SK-N-SH treated with all-trans-retinoic acid at 6 μM for 48 hours (cell line): ENCODE measurements at regions not wholly inside any gene's neighbourhood (a gene's known extent, or its start where the extent isn't known, plus 50 kb on each side); places are given as distances from the start of the nearest gene placed in this dataset.

ENCODE experiments used
- ATAC-seq: fragments of 200-7000 bp; cut with Tn5 transposase; 3 replicates; pipeline ENCODE4 v1.9.1; 2020; ENCODE audit warnings: mild to moderate bottlenecking, moderate library complexity
- ARNTL ChIP-seq: fragments of 450-650 bp; formaldehyde crosslinking; IDR thresholded peaks from 2 replicates; pipeline ENCODE4 v1.5.0; 2020; ENCODE audit warnings: low read depth, mild to moderate bottlenecking, moderate library complexity, borderline replicate concordance
- BACH2 ChIP-seq: fragments of 250-450 bp; sonication (Bioruptor Pico); IDR thresholded peaks from 2 replicates; pipeline ENCODE4 v1.9.0; 2021; ENCODE audit warnings: mild to moderate bottlenecking, borderline replicate concordance
- CREB5 ChIP-seq: fragments of 250-450 bp; sonication (Bioruptor Pico); IDR thresholded peaks from 2 replicates; pipeline ENCODE4 v1.5.1; 2020; ENCODE audit warnings: low read depth, mild to moderate bottlenecking, moderate library complexity
- CSDC2 ChIP-seq: fragments of 250-450 bp; sonication (Bioruptor Pico); IDR thresholded peaks from 2 replicates; pipeline ENCODE4 v1.5.0; 2020; ENCODE audit warnings: mild to moderate bottlenecking, moderate library complexity
- CSRNP3 ChIP-seq: fragments of 250-450 bp; sonication (Bioruptor Pico); IDR thresholded peaks from 2 replicates; pipeline ENCODE4 v1.5.1; 2021; ENCODE audit warnings: mild to moderate bottlenecking, moderate library complexity
- ESRRG ChIP-seq: fragments of 250-450 bp; sonication (Bioruptor Pico); IDR thresholded peaks from 2 replicates; pipeline ENCODE4 v1.6.1; 2021; ENCODE audit warnings: mild to moderate bottlenecking
- GLIS3 ChIP-seq: fragments of 250-450 bp; sonication (Bioruptor Pico); IDR thresholded peaks from 2 replicates; pipeline ENCODE4 v1.5.0; 2020; ENCODE audit warnings: mild to moderate bottlenecking, moderate library complexity
- ISL1 ChIP-seq: fragments of 250-450 bp; sonication (Bioruptor Pico); IDR thresholded peaks from 2 replicates; pipeline ENCODE4 v2.1.2; 2022; ENCODE audit warnings: mild to moderate bottlenecking, moderate library complexity
- OSR1 ChIP-seq: fragments of 250-450 bp; sonication (Bioruptor Pico); IDR thresholded peaks from 2 replicates; pipeline ENCODE4 v1.8.0; 2022; ENCODE audit warnings: moderate library complexity, mild to moderate bottlenecking, inconsistent platforms
- POU6F1 ChIP-seq: fragments of 250-450 bp; sonication (Bioruptor Pico); IDR thresholded peaks from 2 replicates; pipeline ENCODE4 v1.8.0; 2021; ENCODE audit warnings: low read depth, mild to moderate bottlenecking, moderate library complexity, borderline replicate concordance
- SNAI2 ChIP-seq: fragments of 250-450 bp; sonication (Bioruptor Pico); IDR thresholded peaks from 2 replicates; pipeline ENCODE4 v1.5.0; 2020; ENCODE audit warnings: mild to moderate bottlenecking, moderate library complexity
- TCF4 ChIP-seq: fragments of 250-450 bp; sonication (Bioruptor Pico); IDR thresholded peaks from 2 replicates; pipeline ENCODE4 v1.8.0; 2021; ENCODE audit warnings: mild to moderate bottlenecking, moderate library complexity, borderline replicate concordance
- TOX ChIP-seq: fragments of 250-450 bp; sonication (Bioruptor Pico); IDR thresholded peaks from 2 replicates; pipeline ENCODE4 v1.8.0; 2021; ENCODE audit warnings: mild to moderate bottlenecking, moderate library complexity, borderline replicate concordance
- TSHZ2 ChIP-seq: fragments of 250-450 bp; sonication (Bioruptor Pico); IDR thresholded peaks from 2 replicates; pipeline ENCODE4 v1.5.0; 2020; ENCODE audit warnings: mild to moderate bottlenecking, moderate library complexity
- ZC3H10 ChIP-seq: fragments of 250-450 bp; sonication (Bioruptor Pico); IDR thresholded peaks from 2 replicates; pipeline ENCODE4 v1.5.1; 2021; ENCODE audit warnings: mild to moderate bottlenecking, moderate library complexity
- ZFP3 ChIP-seq: fragments of 250-450 bp; sonication (Bioruptor Pico); IDR thresholded peaks from 2 replicates; pipeline ENCODE4 v1.5.0; 2020; ENCODE audit warnings: mild to moderate bottlenecking, moderate library complexity
- ZFP30 ChIP-seq: fragments of 450-650 bp; formaldehyde crosslinking; IDR thresholded peaks from 2 replicates; pipeline ENCODE4 v1.5.0; 2022; ENCODE audit warnings: mild to moderate bottlenecking, moderate library complexity
- ZNF8 ChIP-seq: fragments of 450-650 bp; formaldehyde crosslinking; IDR thresholded peaks from 2 replicates; pipeline ENCODE4 v1.5.0; 2020; ENCODE audit warnings: mild to moderate bottlenecking, moderate library complexity

- no peak for ATAC-seq
These were observed 465.2 kb downstream of the GADD45G start for GRCh38 chr9:90070056-90070455.

GRCh38 chr9:90070469-90070868 is 465.7 kb downstream of the GADD45G start:
- TF ChIP-seq ZFP30 (CRISPR knock-in tag) (no peak), BACH2 (no peak), ZNF8 (CRISPR knock-in tag) (no peak)
- no peak for ATAC-seq

More at GRCh38 chr9:90070056-90070455, 465.2 kb downstream of the GADD45G start:
- TF ChIP-seq CSDC2, result no peak
- TF ChIP-seq POU6F1 (CRISPR knock-in tag), result no peak
- no peak for TF ChIP-seq ARNTL (CRISPR knock-in tag)
- TF ChIP-seq SNAI2, result no peak
- no peak for TF ChIP-seq ZC3H10
- TF ChIP-seq TOX (CRISPR knock-in tag), result no peak
- no peak for TF ChIP-seq ZFP30 (CRISPR knock-in tag)
- no peak for TF ChIP-seq GLIS3 (CRISPR knock-in tag)
- no peak for TF ChIP-seq ZFP3 (CRISPR knock-in tag)
- no peak for TF ChIP-seq OSR1 (CRISPR knock-in tag)
- no peak for TF ChIP-seq BACH2

GRCh38 chr9:90070931-90071660 is 466.3 kb downstream of the GADD45G start:
- ATAC-seq, result no peak
- TF ChIP-seq GLIS3 (CRISPR knock-in tag) (no peak), CSDC2 (no peak), TSHZ2 (CRISPR knock-in tag) (no peak), CREB5 (no peak), TCF4 (no peak), ZFP3 (CRISPR knock-in tag) (no peak)

GRCh38 chr9:90073186-90073945 is 468.6 kb downstream of the GADD45G start:
- ATAC-seq, result no peak
- no peak for TF ChIP-seq POU6F1 (CRISPR knock-in tag)
- TF ChIP-seq OSR1 (CRISPR knock-in tag), result no peak
- TF ChIP-seq ISL1 (CRISPR knock-in tag), result no peak
- TF ChIP-seq ESRRG, result no peak
- TF ChIP-seq GLIS3 (CRISPR knock-in tag), result no peak

- ATAC-seq, result no peak
- TF ChIP-seq SNAI2 (no peak), CSDC2 (no peak), ESRRG (no peak), TOX (CRISPR knock-in tag) (no peak), ZC3H10 (no peak), CSRNP3 (CRISPR knock-in tag) (no peak), ARNTL (CRISPR knock-in tag) (no peak), TSHZ2 (CRISPR knock-in tag) (no peak)
These were observed 469.6 kb downstream of the GADD45G start for GRCh38 chr9:90074316-90074962.
